Pancreas (tissue), 10 donors: ENCODE measurements at regions not wholly inside any gene's neighbourhood (a gene's known extent, or its start where the extent isn't known, plus 50 kb on each side); places are given as distances from the start of the nearest gene placed in this dataset.

Experiments
- ATAC-seq, 4 donors: fragments of 200-7000 bp; cut with Tn5 transposase; one replicate each; pipeline versions ENCODE4 v1.8.0 to v1.9.1; 2020; ENCODE audit warnings: mild to moderate bottlenecking in 4 of 4, moderate library complexity in 4 of 4
- DNase-seq, 6 donors: peaks; one replicate each; pipeline ENCODE4 v3.0.0-alpha.2; 2020
- FAIRE-seq: peaks from 2 replicates; lab custom pipeline; 2012; peaks lifted over from hg19 to GRCh38; lab: Jason Lieb, UNC
- H3K27ac ChIP-seq, 4 donors: fragments of 200-600 bp; sonication (generic); 1 replicate in 3 of 4; 2 replicates in 1 of 4; pipeline versions ENCODE4 v1.5.0 to v1.8.0; 2020
- H3K27me3 ChIP-seq, 4 donors: fragments of 200-600 bp; one replicate each; pipeline ENCODE4 v1.8.0; 2021
- H3K36me3 ChIP-seq, 3 donors: fragments of 200-600 bp; sonication (generic) in 1 of 3; one replicate each; pipeline versions ENCODE4 v1.5.0 to v1.8.0; 2020 to 2021
- H3K4me1 ChIP-seq, 3 donors: fragments of 200-600 bp; one replicate each; pipeline ENCODE4 v1.8.0; 2021
- H3K4me3 ChIP-seq, 4 donors: fragments of 200-600 bp; sonication (generic) in 2 of 4; one replicate each; pipeline versions ENCODE4 v1.5.0 to v1.8.0; 2020 to 2021
- H3K9me3 ChIP-seq, 4 donors: fragments of 200-600 bp; one replicate each; pipeline ENCODE4 v1.8.0; 2021
- WGBS, 2 donors: extraction: QIAGEN DNeasy Blood & Tissue Kit; methylation state at CpG; one replicate each; pipeline ENCODE4 v1.1.7; 2013; 5-methylcytosine and 5-hydroxymethylcytosine counted together
- intact Hi-C, 3 donors: fragments of 100-400 bp; cut with DNase I; formaldehyde crosslinking; loops; one replicate each; pipeline versions ENCODE4 v1.11.1 to v1.14.2; 2022
- TF ChIP-seq, protein P1 (sequence below), 4 donors: fragments of 200-600 bp; sonication (generic) in 3 of 4; IDR thresholded peaks; one replicate each; pipeline versions ENCODE4 v1.5.0 to v1.8.0; 2021; ENCODE audit warnings: antibody characterized with exemption in 4 of 4
- donor health status: healthy with polysubstance abuse.
- donor health status: DM: no; HTN: no; CAD: no; lungs with moderate emphysema.
- donor health status: DM: no; HTN: no; CAD: no.
- donor health status: control.
- donor health status: control.
- donor health status: Bipolar disorder and iron deficiency.
- donor health status: DM: yes; HTN: yes; CAD: no.
- donor health status: DM: no; HTN: no; CAD: no.
- donor health status: DM: no; HTN: no; CAD: no.
- donor health status: DM: yes; HTN: yes; CAD: no.

DNA sequence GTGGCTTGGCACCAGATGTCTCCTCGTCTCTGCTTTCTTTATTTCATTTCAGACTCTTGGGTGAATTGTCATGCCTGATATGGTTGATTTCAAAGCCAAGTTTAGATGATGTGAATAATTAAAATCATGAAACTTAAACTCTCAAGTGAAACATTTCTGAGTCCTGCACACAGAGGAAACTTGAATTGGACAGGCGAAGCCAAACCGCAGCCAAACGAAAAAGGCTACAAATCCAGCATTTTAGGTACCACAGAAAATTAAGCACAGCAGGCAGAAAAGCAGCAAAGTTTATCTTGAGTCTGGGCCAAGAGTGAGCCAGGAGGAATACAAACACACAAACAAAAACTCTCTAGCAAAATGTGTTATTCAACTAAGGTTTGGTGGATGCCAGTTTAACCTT lies 659.8 kb upstream of the KLF4 start:
- no peak overlapping the region for H3K27ac ChIP-seq
- no peak for FAIRE-seq
- TF ChIP-seq, protein P1, sequence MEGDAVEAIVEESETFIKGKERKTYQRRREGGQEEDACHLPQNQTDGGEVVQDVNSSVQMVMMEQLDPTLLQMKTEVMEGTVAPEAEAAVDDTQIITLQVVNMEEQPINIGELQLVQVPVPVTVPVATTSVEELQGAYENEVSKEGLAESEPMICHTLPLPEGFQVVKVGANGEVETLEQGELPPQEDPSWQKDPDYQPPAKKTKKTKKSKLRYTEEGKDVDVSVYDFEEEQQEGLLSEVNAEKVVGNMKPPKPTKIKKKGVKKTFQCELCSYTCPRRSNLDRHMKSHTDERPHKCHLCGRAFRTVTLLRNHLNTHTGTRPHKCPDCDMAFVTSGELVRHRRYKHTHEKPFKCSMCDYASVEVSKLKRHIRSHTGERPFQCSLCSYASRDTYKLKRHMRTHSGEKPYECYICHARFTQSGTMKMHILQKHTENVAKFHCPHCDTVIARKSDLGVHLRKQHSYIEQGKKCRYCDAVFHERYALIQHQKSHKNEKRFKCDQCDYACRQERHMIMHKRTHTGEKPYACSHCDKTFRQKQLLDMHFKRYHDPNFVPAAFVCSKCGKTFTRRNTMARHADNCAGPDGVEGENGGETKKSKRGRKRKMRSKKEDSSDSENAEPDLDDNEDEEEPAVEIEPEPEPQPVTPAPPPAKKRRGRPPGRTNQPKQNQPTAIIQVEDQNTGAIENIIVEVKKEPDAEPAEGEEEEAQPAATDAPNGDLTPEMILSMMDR (IDR thresholded peaks at IDR 0.05): no peak

DNA sequence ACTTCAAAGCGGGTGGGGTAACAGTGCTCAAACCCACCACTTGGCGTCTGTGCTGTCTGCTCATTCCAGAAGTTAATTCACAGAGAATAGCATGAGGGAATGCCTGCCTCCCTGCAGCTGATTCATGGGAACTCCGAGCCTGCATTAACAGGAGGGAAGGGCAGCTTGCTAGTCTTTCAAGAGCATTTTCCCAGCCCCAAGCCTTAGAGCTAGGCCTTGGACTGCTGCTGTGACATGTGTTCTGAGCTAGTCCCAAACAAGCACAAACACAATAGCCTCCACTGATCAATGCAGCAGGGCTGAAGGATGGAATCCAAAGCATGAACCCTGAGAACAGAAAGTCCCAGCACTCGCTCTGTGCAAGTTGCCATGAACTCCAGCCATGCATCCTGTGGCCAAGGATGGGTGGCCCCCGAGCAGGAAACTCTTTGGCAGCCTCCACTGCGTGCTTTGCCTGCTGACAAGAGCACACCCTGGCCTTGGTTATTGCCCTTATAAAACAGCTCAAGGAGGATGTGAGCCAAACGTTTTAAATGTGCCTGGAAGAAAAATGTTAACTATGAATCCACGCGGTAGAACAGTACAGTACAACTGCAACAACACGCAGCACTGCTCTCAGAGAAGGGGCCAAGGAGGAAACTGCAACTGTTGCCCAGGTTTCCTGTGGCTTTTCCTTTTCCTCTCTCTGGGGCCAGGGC lies 653.1 kb upstream of the KLF4 start:
- Histone ChIP-seq H3K27ac (peak overlapping the region in 1 of 4 donors; percentile 22), H3K4me3 (no peak overlapping the region), H3K27me3 (no peaks in the 10 kb centered on the region), H3K4me1 (no peaks in the 10 kb centered on the region), H3K9me3 (no peaks in the 10 kb centered on the region), H3K36me3 (no peaks in the 10 kb centered on the region)
- TF ChIP-seq, protein P1 (IDR thresholded peaks at IDR 0.05): no peak
- ATAC-seq (peak; percentile 35 to 79 (median 40)), DNase-seq (peak in 3 of 6 donors; percentile 10 to 24 (median 23)), FAIRE-seq (peak; percentile 78)
- WGBS, 2 donors: 57 to 60% methylated on average over 10 of the region's 10 CpGs
- intact Hi-C loops: no loop called here

More for the DNA sequence above, 659.8 kb upstream of the KLF4 start:
- H3K4me1 ChIP-seq: no peaks in the 10 kb centered on the region
- no peak for ATAC-seq
- WGBS, 2 donors: 75 to 79% methylated on average over 4 of the region's 4 CpGs
- intact Hi-C loops: no loop called here
- H3K36me3 ChIP-seq: no peaks in the 10 kb centered on the region
- H3K27me3 ChIP-seq: no peaks in the 10 kb centered on the region
- DNase-seq: no peak
- no peaks in the 10 kb centered on the region for H3K9me3 ChIP-seq
- no peak overlapping the region for H3K4me3 ChIP-seq

DNA sequence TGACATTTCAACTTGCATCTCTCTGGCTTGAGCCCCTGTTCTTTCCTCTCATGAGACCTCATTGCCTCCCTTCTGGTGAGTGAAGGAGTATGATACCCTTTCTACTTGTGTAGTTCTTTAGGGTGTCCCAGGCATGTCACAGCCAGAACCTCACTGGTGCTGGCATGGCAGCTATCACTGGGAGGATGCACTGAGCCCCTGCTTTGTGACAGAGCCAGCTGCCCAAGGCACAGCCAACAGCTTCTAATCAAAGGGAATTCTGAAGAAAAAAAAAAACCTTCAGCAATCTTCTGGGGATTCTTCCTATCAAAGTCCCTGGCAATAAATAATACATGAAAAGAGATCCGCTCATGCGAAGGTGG lies 652.6 kb upstream of the KLF4 start:
- peak overlapping the region in 1 of 4 donors; percentile 22 for H3K27ac ChIP-seq
- FAIRE-seq (no peak), ATAC-seq (no peak), DNase-seq (no peak)
- intact Hi-C loops: no loop called here
- no peaks in the 10 kb centered on the region for H3K36me3 ChIP-seq
- H3K9me3 ChIP-seq: no peaks in the 10 kb centered on the region
- 80 to 83% methylated on average over 2 of the region's 2 CpGs for WGBS, 2 donors
- H3K4me3 ChIP-seq: no peak overlapping the region
- TF ChIP-seq, protein P1 (IDR thresholded peaks at IDR 0.05): no peak
- H3K27me3 ChIP-seq: no peaks in the 10 kb centered on the region
- no peaks in the 10 kb centered on the region for H3K4me1 ChIP-seq

DNA sequence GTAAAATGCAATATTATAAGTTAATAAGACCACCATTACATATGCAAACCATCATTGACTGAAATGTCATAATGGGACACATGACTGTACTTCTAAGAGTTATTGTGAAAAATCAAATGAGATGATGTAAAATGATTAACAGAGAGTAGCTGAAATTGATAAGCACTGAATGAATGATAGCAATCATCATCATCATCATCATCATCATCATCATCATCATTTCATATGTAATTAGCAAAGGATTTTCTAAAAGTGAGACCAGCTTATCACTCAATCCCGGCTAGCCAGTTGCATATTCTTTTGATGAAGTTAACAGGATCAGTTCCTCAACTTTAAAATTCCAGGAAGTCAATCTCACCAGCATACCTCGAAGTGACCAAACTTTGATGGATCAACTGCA lies 650.3 kb upstream of the KLF4 start:
- no peaks in the 10 kb centered on the region for H3K9me3 ChIP-seq
- H3K4me3 ChIP-seq: no peak overlapping the region
- no peaks in the 10 kb centered on the region for H3K36me3 ChIP-seq
- intact Hi-C loops: no loop called here
- TF ChIP-seq, protein P1 (IDR thresholded peaks at IDR 0.05): no peak
- H3K4me1 ChIP-seq: no peaks in the 10 kb centered on the region
- no peak for ATAC-seq
- no peak overlapping the region for H3K27ac ChIP-seq
- H3K27me3 ChIP-seq: no peaks in the 10 kb centered on the region
- no peak for FAIRE-seq
- WGBS, 2 donors: 77 to 87% methylated on average over 2 of the region's 2 CpGs
- DNase-seq: no peak

DNA sequence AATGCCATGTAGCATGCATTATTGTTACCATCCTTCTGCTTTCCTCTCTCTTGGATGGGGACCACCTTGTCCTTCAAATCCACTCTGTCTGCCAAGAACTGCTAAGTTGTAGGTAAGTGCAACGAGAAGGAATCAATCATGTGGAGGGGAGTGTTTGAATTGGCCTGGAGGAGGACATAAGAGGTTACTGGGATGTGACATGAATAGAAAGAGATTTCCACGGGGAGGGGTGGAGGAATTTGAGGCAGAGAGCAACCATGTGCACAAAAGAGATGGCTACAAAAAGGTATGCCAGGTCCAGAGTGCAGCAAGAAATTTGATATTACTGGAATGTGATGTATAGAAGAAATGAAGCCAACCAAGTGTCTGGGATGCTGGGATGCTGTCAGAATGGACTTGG lies 648.9 kb upstream of the KLF4 start:
- TF ChIP-seq, protein P1 (IDR thresholded peaks at IDR 0.05): no peak

More for the DNA sequence above, 648.9 kb upstream of the KLF4 start:
- DNase-seq: no peak
- no peaks in the 10 kb centered on the region for H3K36me3 ChIP-seq
- no peaks in the 10 kb centered on the region for H3K9me3 ChIP-seq
- ATAC-seq: no peak
- no peak for FAIRE-seq
- no peaks in the 10 kb centered on the region for H3K27me3 ChIP-seq
- WGBS, 2 donors: 35 to 45% methylated on average over 2 of the region's 2 CpGs
- H3K27ac ChIP-seq: no peak overlapping the region
- intact Hi-C loops: no loop called here
- peaks cover 0 to 5% (median 0%) of the 10 kb centered on the region in 3 donors for H3K4me1 ChIP-seq
- H3K4me3 ChIP-seq: no peak overlapping the region
